HG03432 (cell line): ENCODE measurements at regions not wholly inside any gene's neighbourhood (a gene's known extent, or its start where the extent isn't known, plus 50 kb on each side); places are given as distances from the start of the nearest gene placed in this dataset.

Experiments
- ATAC-seq: cut with Tn5 transposase; IDR thresholded peaks from one replicate; pipeline ENCODE4 v1.9.1; 2021; ENCODE audit warnings: mild to moderate bottlenecking, moderate library complexity; ENCODE audit not compliant: unreplicated experiment

- no peak for ATAC-seq
Observed at GRCh38 chr19:31125071-31125470, 224.2 kb downstream of the TSHZ3 start.

GRCh38 chr19:31121501-31121900 lies 227.7 kb downstream of the TSHZ3 start:
- no peak for ATAC-seq

- ATAC-seq = no peak
Observed at GRCh38 chr19:31120952-31121351, 228.3 kb downstream of the TSHZ3 start.

GRCh38 chr19:31119951-31120690 lies 229.1 kb downstream of the TSHZ3 start:
- ATAC-seq = no peak

GRCh38 chr19:31118986-31119385 lies 230.2 kb downstream of the TSHZ3 start:
- ATAC-seq = no peak

GRCh38 chr19:31118287-31118955 lies 230.8 kb downstream of the TSHZ3 start:
- ATAC-seq = no peak

GRCh38 chr19:31114585-31114984 lies 234.7 kb downstream of the TSHZ3 start:
- no peak for ATAC-seq

- no peak for ATAC-seq
Observed at GRCh38 chr19:31113293-31113692, 235.9 kb downstream of the TSHZ3 start.

- ATAC-seq = no peak
Observed at GRCh38 chr19:31112158-31112557, 237.1 kb downstream of the TSHZ3 start.

- no peak for ATAC-seq
Observed at GRCh38 chr19:31111741-31112140, 237.5 kb downstream of the TSHZ3 start.

- ATAC-seq = no peak
Observed at GRCh38 chr19:31110336-31110735, 238.9 kb downstream of the TSHZ3 start.

- no peak for ATAC-seq
Observed at GRCh38 chr19:31109636-31110035, 239.6 kb downstream of the TSHZ3 start.

GRCh38 chr19:31107096-31107495 lies 242.1 kb downstream of the TSHZ3 start:
- ATAC-seq = no peak

GRCh38 chr19:31105761-31106160 lies 243.5 kb downstream of the TSHZ3 start:
- no peak for ATAC-seq

GRCh38 chr19:31104451-31104850 lies 244.8 kb downstream of the TSHZ3 start:
- ATAC-seq = no peak

GRCh38 chr19:31103228-31103627 lies 246.0 kb downstream of the TSHZ3 start:
- no peak for ATAC-seq

GRCh38 chr19:31102674-31103073 lies 246.6 kb downstream of the TSHZ3 start:
- no peak for ATAC-seq

GRCh38 chr19:31100981-31101380 lies 248.3 kb downstream of the TSHZ3 start:
- ATAC-seq = no peak

GRCh38 chr19:31100206-31100590 lies 249.0 kb downstream of the TSHZ3 start:
- ATAC-seq = no peak

GRCh38 chr19:31099515-31100205 lies 249.6 kb downstream of the TSHZ3 start:
- no peak for ATAC-seq

- no peak for ATAC-seq
Observed at GRCh38 chr19:31098836-31099235, 250.4 kb downstream of the TSHZ3 start.

GRCh38 chr19:31096935-31097545 lies 252.2 kb downstream of the TSHZ3 start:
- no peak for ATAC-seq
